H9 (cell line): ENCODE measurements at regions not wholly inside any gene's neighbourhood (a gene's known extent, or its start where the extent isn't known, plus 50 kb on each side); places are given as distances from the start of the nearest gene placed in this dataset.

Experiments
- DNase-seq: peaks from one replicate; pipeline ENCODE4 v3.0.0-alpha.2; 2017
- H2AFZ ChIP-seq: one replicate; pipeline ENCODE4 v1.6.1; 2013; ENCODE audit warnings: mild to moderate bottlenecking, low read length, control low read depth, moderate library complexity
- H2AK5ac ChIP-seq: 2 replicates; pipeline ENCODE4 v1.6.1; 2013; ENCODE audit warnings: low read length, control low read depth, mixed read lengths; ENCODE audit not compliant: insufficient read length
- H2BK120ac ChIP-seq: one replicate; pipeline ENCODE4 v1.6.1; 2013; ENCODE audit warnings: low read depth, mild to moderate bottlenecking, low read length, control low read depth, inconsistent platforms; ENCODE audit not compliant: poor library complexity, severe bottlenecking
- H2BK12ac ChIP-seq: 2 replicates; pipeline ENCODE4 v1.6.1; 2013; ENCODE audit warnings: low read length, control low read depth, mixed read lengths, low read depth; ENCODE audit not compliant: insufficient read length
- H2BK15ac ChIP-seq: 2 replicates; pipeline ENCODE4 v1.6.1; 2013; ENCODE audit warnings: low read depth, low read length, control low read depth
- H2BK20ac ChIP-seq: one replicate; pipeline ENCODE4 v1.6.1; 2013; ENCODE audit warnings: low read depth, mild to moderate bottlenecking, low read length, control low read depth, inconsistent platforms; ENCODE audit not compliant: poor library complexity, severe bottlenecking
- H2BK5ac ChIP-seq: 2 replicates; pipeline ENCODE4 v1.6.1; 2013; ENCODE audit warnings: low read length, control low read depth, mixed read lengths; ENCODE audit not compliant: insufficient read length
- H3K14ac ChIP-seq: 2 replicates; pipeline ENCODE4 v1.6.1; 2013; ENCODE audit warnings: low read length, control low read depth; ENCODE audit not compliant: insufficient read depth
- H3K18ac ChIP-seq: 2 replicates; pipeline ENCODE4 v1.6.1; 2013; ENCODE audit warnings: low read depth, mild to moderate bottlenecking, mixed read lengths, low read length, control low read depth; ENCODE audit not compliant: insufficient read length
- H3K23ac ChIP-seq: 2 replicates; pipeline ENCODE4 v1.6.1; 2013; ENCODE audit warnings: low read length, control low read depth, mixed read lengths, low read depth; ENCODE audit not compliant: insufficient read length
- H3K23me2 ChIP-seq: 2 replicates; pipeline ENCODE4 v1.6.1; 2013; ENCODE audit warnings: low read depth, mild to moderate bottlenecking, mixed read lengths, low read length, control low read depth; ENCODE audit not compliant: insufficient read length, poor library complexity, severe bottlenecking
- H3K27ac ChIP-seq: 2 replicates; pipeline ENCODE4 v1.5.1; 2013; ENCODE audit warnings: low read length, control low read depth, mixed read lengths, low read depth; ENCODE audit not compliant: insufficient read length
- H3K27me3 ChIP-seq: 2 replicates; pipeline ENCODE4 v1.6.1; 2013; ENCODE audit warnings: low read length, control low read depth, inconsistent platforms; ENCODE audit not compliant: insufficient read depth
- H3K4ac ChIP-seq: 2 replicates; pipeline ENCODE4 v1.6.1; 2013; ENCODE audit warnings: low read depth, mild to moderate bottlenecking, control low read depth, inconsistent platforms, low read length, moderate library complexity
- H3K4me1 ChIP-seq: 2 replicates; pipeline ENCODE4 v1.6.1; 2013; ENCODE audit warnings: low read length, control low read depth, inconsistent platforms; ENCODE audit not compliant: insufficient read depth
- H3K4me2 ChIP-seq: 2 replicates; pipeline ENCODE4 v1.6.1; 2013; ENCODE audit warnings: low read length, control low read depth, mixed read lengths; ENCODE audit not compliant: insufficient read length, insufficient read depth
- H3K56ac ChIP-seq: 2 replicates; pipeline ENCODE4 v1.6.1; 2013; ENCODE audit warnings: low read depth, mild to moderate bottlenecking, mixed read lengths, low read length, control low read depth; ENCODE audit not compliant: insufficient read length
- H3K79me1 ChIP-seq: 2 replicates; pipeline ENCODE4 v1.6.1; 2013; ENCODE audit warnings: low read depth, mild to moderate bottlenecking, moderate library complexity, low read length, control low read depth, inconsistent platforms; ENCODE audit not compliant: insufficient read depth, poor library complexity, severe bottlenecking
- H3K79me2 ChIP-seq: 2 replicates; pipeline ENCODE4 v1.6.1; 2013; ENCODE audit warnings: low read length, control low read depth, inconsistent platforms; ENCODE audit not compliant: insufficient read depth
- H3K9ac ChIP-seq: 2 replicates; pipeline ENCODE4 v1.6.1; 2013; ENCODE audit warnings: low read length, control low read depth, mixed read lengths; ENCODE audit not compliant: insufficient read length; ENCODE audit errors: extremely low read depth
- H3K9me3 ChIP-seq: one replicate; pipeline ENCODE4 v1.6.1; 2013; ENCODE audit warnings: low read depth, low read length, inconsistent platforms; ENCODE audit not compliant: control insufficient read depth
- H3T11ph ChIP-seq: one replicate; pipeline ENCODE4 v1.6.1; 2013; ENCODE audit warnings: mild to moderate bottlenecking, low read length, control low read depth, inconsistent platforms
- H4K20me1 ChIP-seq: one replicate; pipeline ENCODE4 v1.6.1; 2013; ENCODE audit not compliant: control insufficient read depth, insufficient read length, insufficient read depth
- H4K5ac ChIP-seq: 2 replicates; pipeline ENCODE4 v1.6.1; 2013; ENCODE audit warnings: low read depth, mild to moderate bottlenecking, mixed read lengths, low read length, control low read depth; ENCODE audit not compliant: insufficient read length
- H4K8ac ChIP-seq: replicated peaks from 2 replicates; pipeline ENCODE4 v1.6.1; 2013; ENCODE audit warnings: low read length, control low read depth, mixed read lengths, low read depth; ENCODE audit not compliant: insufficient read length
- H4K91ac ChIP-seq: 2 replicates; pipeline ENCODE4 v1.6.1; 2013; ENCODE audit warnings: low read depth, mild to moderate bottlenecking, moderate library complexity, mixed read lengths, low read length, control low read depth; ENCODE audit not compliant: insufficient read length
- H3K27ac Mint-ChIP-seq, 3 experiments: 2 replicates in 2 of 3; 3 replicates in 1 of 3; pipeline ENCODE4 v1.8.0; 2020 to 2021; ENCODE audit warnings: mixed read lengths in 3 of 3, mild to moderate bottlenecking in 1 of 3, moderate library complexity in 1 of 3
- H3K27me3 Mint-ChIP-seq: 2 replicates; pipeline ENCODE4 v1.8.0; 2021; ENCODE audit warnings: low read depth, mild to moderate bottlenecking, moderate library complexity, mixed read lengths
- H3K36me3 Mint-ChIP-seq, 3 experiments: 2 replicates in 2 of 3; 3 replicates in 1 of 3; pipeline ENCODE4 v1.8.0; 2020 to 2021; ENCODE audit warnings: low read depth in 3 of 3, mixed read lengths in 3 of 3; ENCODE audit not compliant: insufficient read depth in 1 of 3
- H3K4me1 Mint-ChIP-seq, 2 experiments: 2 replicates each; pipeline ENCODE4 v1.8.0; 2020; ENCODE audit warnings: mixed read lengths in 2 of 2
- H3K4me3 Mint-ChIP-seq, 2 experiments: 2 replicates in 1 of 2; 3 replicates in 1 of 2; pipeline ENCODE4 v1.8.0; 2020 to 2021; ENCODE audit warnings: mild to moderate bottlenecking in 2 of 2, mixed read lengths in 2 of 2, moderate library complexity in 1 of 2
- H3K9me3 Mint-ChIP-seq, 2 experiments: 2 replicates in 1 of 2; 3 replicates in 1 of 2; pipeline ENCODE4 v1.8.0; 2020; ENCODE audit warnings: mild to moderate bottlenecking in 2 of 2, mixed read lengths in 2 of 2, moderate library complexity in 1 of 2
- CTCF ChIP-seq: fragments of 200-600 bp; sonication (generic); conservative IDR thresholded peaks from 3 replicates; pipeline ENCODE4 v1.8.0; 2021; ENCODE audit warnings: antibody characterized with exemption, mild to moderate bottlenecking
- WGBS: extraction: QIAGEN DNeasy Blood & Tissue Kit; methylation state at CpG from one replicate; pipeline ENCODE4 v1.1.7; 2013; ENCODE audit warnings: missing lambda C conversion rate, low lambda C conversion rate, mixed read lengths; ENCODE audit not compliant: insufficient read length; ENCODE audit errors: extremely low coverage; 5-methylcytosine and 5-hydroxymethylcytosine counted together

GRCh38 chr10:60998932-60999331, 54.9 kb upstream of the RHOBTB1 start:
- H3K4me1 ChIP-seq: no peaks in the 10 kb centered on the region; the same call in 1 of the 2 replicates
- H3K18ac ChIP-seq: no peak overlapping the region
- TF ChIP-seq CTCF: no peak
- H2BK120ac ChIP-seq: no peak overlapping the region
- H2BK12ac ChIP-seq: no peak overlapping the region
- Mint-ChIP-seq H3K27me3 (peaks cover 47% of the 10 kb centered on the region), H3K27ac (no peak overlapping the region), H3K9me3 (no peaks in the 10 kb centered on the region; a peak in 1 of 5 replicates), H3K36me3 (no peaks in the 10 kb centered on the region), H3K4me1 (peaks cover 5 to 8% of the 10 kb centered on the region in 2 experiments), H3K4me3 (no peak overlapping the region)
- no peak overlapping the region for H3K23ac ChIP-seq
- WGBS: no CpG with 5 or more reads among the region's 4 CpGs
- H2BK5ac ChIP-seq: no peak overlapping the region
- no peak overlapping the region for H2AFZ ChIP-seq
- no peak overlapping the region for H3K4me2 ChIP-seq
- H2BK20ac ChIP-seq: no peak overlapping the region
- no peak overlapping the region for H3K56ac ChIP-seq
- no peak overlapping the region for H3K14ac ChIP-seq
- no peaks in the 10 kb centered on the region for H3K79me1 ChIP-seq
- H3K23me2 ChIP-seq: peaks cover 8% of the 10 kb centered on the region
- no peak overlapping the region for H3T11ph ChIP-seq
- H3K9ac ChIP-seq: no peak overlapping the region
- no peak overlapping the region for H3K4ac ChIP-seq
- no peaks in the 10 kb centered on the region for H3K9me3 ChIP-seq
- no peak overlapping the region for H4K91ac ChIP-seq
- no peak overlapping the region for H2AK5ac ChIP-seq
- H4K20me1 ChIP-seq: no peaks in the 10 kb centered on the region
- H3K27me3 ChIP-seq: no peaks in the 10 kb centered on the region
- no peak for DNase-seq
- H4K8ac ChIP-seq: no peak overlapping the region
- no peak overlapping the region for H3K27ac ChIP-seq
- no peak overlapping the region for H2BK15ac ChIP-seq
- no peaks in the 10 kb centered on the region for H3K79me2 ChIP-seq
- no peak overlapping the region for H4K5ac ChIP-seq
